A172 (cell line): ENCODE measurements at regions not wholly inside any gene's neighbourhood (a gene's known extent, or its start where the extent isn't known, plus 50 kb on each side); places are given as distances from the start of the nearest gene placed in this dataset.
"Not testable (repeated sequence)": the region's sequence is repeated elsewhere in the genome, so short reads cannot be mapped to it uniquely, and the experiment has no call there.

Experiments used
- DNase-seq: peaks from one replicate; pipeline ENCODE4 v3.0.0-alpha.2; 2015; ENCODE audit warnings: low spot score

- no peak for DNase-seq
Observed at GRCh38 chr4:33989820-33990443, 2254.4 kb downstream of the ARAP2 start.

- DNase-seq = peak; percentile 36
Observed at GRCh38 chr4:33996075-33996718, 2248.1 kb downstream of the ARAP2 start.

GRCh38 chr4:33998291-33998690, 2246.0 kb downstream of the ARAP2 start:
- no peak for DNase-seq

GRCh38 chr4:34000356-34000755, 2244.0 kb downstream of the ARAP2 start:
- DNase-seq = no peak

GRCh38 chr4:34006540-34006939, 2237.8 kb downstream of the ARAP2 start:
- not testable (repeated sequence) for DNase-seq

- no peak for DNase-seq
Observed at GRCh38 chr4:34009951-34010350, 2234.4 kb downstream of the ARAP2 start.

GRCh38 chr4:34010751-34011519, 2233.4 kb downstream of the ARAP2 start:
- DNase-seq = no peak

- DNase-seq = no peak
Observed at GRCh38 chr4:34035225-34035624, 2209.1 kb downstream of the ARAP2 start.

GRCh38 chr4:34037280-34037679, 2207.0 kb downstream of the ARAP2 start:
- no peak for DNase-seq

- no peak for DNase-seq
Observed at GRCh38 chr4:34039766-34040165, 2204.5 kb downstream of the ARAP2 start.

GRCh38 chr4:34043131-34043530, 2201.2 kb downstream of the ARAP2 start:
- no peak for DNase-seq

GRCh38 chr4:34046580-34046979, 2197.7 kb downstream of the ARAP2 start:
- DNase-seq = peak; percentile 59

- DNase-seq = no peak
Observed at GRCh38 chr4:34047363-34047762, 2197.0 kb downstream of the ARAP2 start.

- no peak for DNase-seq
Observed at GRCh38 chr4:34066126-34066525, 2178.2 kb downstream of the ARAP2 start.

GRCh38 chr4:34091451-34091850, 2152.9 kb downstream of the ARAP2 start:
- DNase-seq = no peak

- DNase-seq = no peak
Observed at GRCh38 chr4:34094114-34094513, 2150.2 kb downstream of the ARAP2 start.

- no peak for DNase-seq
Observed at GRCh38 chr4:34105311-34105710, 2139.0 kb downstream of the ARAP2 start.

- no peak for DNase-seq
Observed at GRCh38 chr4:34108391-34108790, 2135.9 kb downstream of the ARAP2 start.

GRCh38 chr4:34112573-34112972, 2131.7 kb downstream of the ARAP2 start:
- DNase-seq = no peak

- no peak for DNase-seq
Observed at GRCh38 chr4:34138385-34138784, 2105.9 kb downstream of the ARAP2 start.

GRCh38 chr4:34139346-34139745, 2105.0 kb downstream of the ARAP2 start:
- no peak for DNase-seq

- DNase-seq = peak; percentile 8
Observed at GRCh38 chr4:34148322-34148908, 2095.9 kb downstream of the ARAP2 start.

- no peak for DNase-seq
Observed at GRCh38 chr4:34157547-34157946, 2086.8 kb downstream of the ARAP2 start.
